Adrenal gland (tissue), 9 donors: ENCODE measurements at regions not wholly inside any gene's neighbourhood (a gene's known extent, or its start where the extent isn't known, plus 50 kb on each side); places are given as distances from the start of the nearest gene placed in this dataset.

Experiments used
- DNase-seq, 7 donors: peaks; one replicate each; pipeline ENCODE4 v3.0.0-alpha.2; 2019 to 2020
- H3K27ac ChIP-seq, 5 donors: fragments of 200-600 bp; sonication (generic) in 4 of 5; 1 replicate in 3 of 5; 2 replicates in 2 of 5; pipeline versions ENCODE4 v1.5.1 to v1.8.0; 2016 to 2020; ENCODE audit warnings: mild to moderate bottlenecking in 1 of 5
- H3K27me3 ChIP-seq: fragments of 200-600 bp; 2 replicates; pipeline ENCODE4 v1.8.0; 2021
- H3K36me3 ChIP-seq, 2 donors: fragments of 200-600 bp; replicated peaks in 1 of 2; 1 replicate in 1 of 2; 2 replicates in 1 of 2; pipeline versions ENCODE4 v1.5.1 to v1.8.0; 2018 to 2022
- H3K4me1 ChIP-seq, 2 donors: fragments of 200-600 bp; replicated peaks in 1 of 2; 1 replicate in 1 of 2; 2 replicates in 1 of 2; pipeline versions ENCODE4 v1.5.1 to v1.8.0; 2018 to 2021
- H3K4me3 ChIP-seq, 4 donors: fragments of 200-600 bp; sonication (generic) in 3 of 4; one replicate each; pipeline ENCODE4 v1.5.1; 2016 to 2018
- H3K9me3 ChIP-seq, 3 donors: fragments of 200-600 bp; sonication (generic) in 1 of 3; replicated peaks in 1 of 3; 1 replicate in 2 of 3; 2 replicates in 1 of 3; pipeline versions ENCODE4 v1.5.1 to v1.8.0; 2016 to 2021
- POLR2A ChIP-seq, 2 donors: fragments of 450-650 bp; IDR thresholded peaks; one replicate each; pipeline ENCODE4 v1.6.1; 2017; ENCODE audit warnings: antibody characterized with exemption in 2 of 2, mild to moderate bottlenecking in 2 of 2, moderate library complexity in 1 of 2
- WGBS, 4 donors: extraction: QIAGEN DNeasy Blood & Tissue Kit in 2 of 4; methylation state at CpG; one replicate each; pipeline versions ENCODE4 v1.1.5 to v1.1.7; 2013 to 2017; 5-methylcytosine and 5-hydroxymethylcytosine counted together
- intact Hi-C, 2 donors: fragments of 100-400 bp; cut with DNase I; formaldehyde crosslinking; loops; one replicate each; pipeline versions ENCODE4 v1.14.1 to v1.15.0; 2022 to 2023
- TF ChIP-seq, protein P1 (sequence below), 6 experiments: fragments of 450-650 bp in 4 of 6; fragments of 200-600 bp in 2 of 6; sonication (generic) in 1 of 6; IDR thresholded peaks; 1 replicate in 5 of 6; 2 replicates in 1 of 6; pipeline versions ENCODE4 v1.5.1 to v1.8.0; 2016 to 2021; ENCODE audit warnings: antibody characterized with exemption in 6 of 6, mild to moderate bottlenecking in 2 of 6, moderate library complexity in 1 of 6
- donor health status: healthy with polysubstance abuse.
- donor health status: Bipolar disorder and iron deficiency.
- donor health status: DM: yes; HTN: yes; CAD: no.
- donor health status: DM: no; HTN: no; CAD: no.
- donor health status: DM: no; HTN: no; CAD: no.

DNA sequence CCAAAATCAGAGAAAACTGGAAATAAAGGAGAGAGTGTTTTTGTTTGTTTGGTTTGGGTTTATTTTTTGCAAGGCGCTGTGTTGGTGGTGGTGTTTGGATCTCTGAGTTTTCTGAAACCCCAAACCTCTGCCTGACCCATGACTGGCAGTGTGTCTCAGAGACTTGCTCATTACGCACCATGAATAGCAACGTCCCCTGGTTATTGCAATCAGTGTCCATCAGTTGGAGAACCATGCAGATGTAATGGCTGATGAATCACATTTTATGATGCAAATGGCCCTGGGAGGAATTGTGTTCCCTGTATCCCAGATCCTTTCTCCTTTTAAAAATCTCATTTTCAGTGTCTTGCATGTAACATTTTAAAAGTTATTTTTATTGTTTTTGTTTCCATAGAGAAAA, 362.8 kb downstream of the PMP22 start:
- no peak for DNase-seq
- Histone ChIP-seq H3K9me3 (no peaks in the 10 kb centered on the region), H3K4me1 (no peaks in the 10 kb centered on the region), H3K36me3 (no peaks in the 10 kb centered on the region), H3K27ac (no peak overlapping the region), H3K27me3 (no peaks in the 10 kb centered on the region), H3K4me3 (no peak overlapping the region)
- WGBS, 4 donors = 61 to 84% (median 76%) methylated on average over 3 of the region's 3 CpGs
- intact Hi-C loops = no loop called here
- no peak for TF ChIP-seq POLR2A (IDR thresholded peaks at IDR 0.05)
- TF ChIP-seq, protein P1, sequence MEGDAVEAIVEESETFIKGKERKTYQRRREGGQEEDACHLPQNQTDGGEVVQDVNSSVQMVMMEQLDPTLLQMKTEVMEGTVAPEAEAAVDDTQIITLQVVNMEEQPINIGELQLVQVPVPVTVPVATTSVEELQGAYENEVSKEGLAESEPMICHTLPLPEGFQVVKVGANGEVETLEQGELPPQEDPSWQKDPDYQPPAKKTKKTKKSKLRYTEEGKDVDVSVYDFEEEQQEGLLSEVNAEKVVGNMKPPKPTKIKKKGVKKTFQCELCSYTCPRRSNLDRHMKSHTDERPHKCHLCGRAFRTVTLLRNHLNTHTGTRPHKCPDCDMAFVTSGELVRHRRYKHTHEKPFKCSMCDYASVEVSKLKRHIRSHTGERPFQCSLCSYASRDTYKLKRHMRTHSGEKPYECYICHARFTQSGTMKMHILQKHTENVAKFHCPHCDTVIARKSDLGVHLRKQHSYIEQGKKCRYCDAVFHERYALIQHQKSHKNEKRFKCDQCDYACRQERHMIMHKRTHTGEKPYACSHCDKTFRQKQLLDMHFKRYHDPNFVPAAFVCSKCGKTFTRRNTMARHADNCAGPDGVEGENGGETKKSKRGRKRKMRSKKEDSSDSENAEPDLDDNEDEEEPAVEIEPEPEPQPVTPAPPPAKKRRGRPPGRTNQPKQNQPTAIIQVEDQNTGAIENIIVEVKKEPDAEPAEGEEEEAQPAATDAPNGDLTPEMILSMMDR (IDR thresholded peaks at IDR 0.05) = no peak

DNA sequence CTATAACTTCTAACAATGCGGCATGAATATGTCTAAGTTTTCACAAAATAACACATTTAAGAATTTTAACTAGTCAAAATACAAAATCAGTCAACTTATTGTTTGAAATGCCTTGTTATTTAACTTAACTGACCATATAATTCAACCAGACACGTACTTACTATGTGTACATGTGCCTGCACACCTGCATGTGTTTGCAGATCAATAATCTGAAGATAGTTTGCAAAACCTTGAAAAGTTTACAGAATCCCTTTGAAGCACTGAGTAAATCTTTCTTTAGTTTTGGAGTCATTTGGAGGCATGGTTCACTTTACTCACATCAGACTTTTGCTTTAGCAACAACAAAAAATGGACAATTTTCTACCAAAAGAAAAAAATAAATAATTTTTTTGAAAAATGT, 363.8 kb downstream of the PMP22 start:
- intact Hi-C loops = no loop called here
- no peak overlapping the region for H3K27ac ChIP-seq
- H3K36me3 ChIP-seq = no peaks in the 10 kb centered on the region
- H3K9me3 ChIP-seq = no peaks in the 10 kb centered on the region
- no peak for DNase-seq
- TF ChIP-seq, protein P1 (IDR thresholded peaks at IDR 0.05) = no peak
- TF ChIP-seq POLR2A (IDR thresholded peaks at IDR 0.05) = no peak
- WGBS, 4 donors = 80 to 87% (median 84%) methylated on average over 2 of the region's 2 CpGs
- H3K4me1 ChIP-seq = no peaks in the 10 kb centered on the region
- H3K27me3 ChIP-seq = no peaks in the 10 kb centered on the region
- H3K4me3 ChIP-seq = no peak overlapping the region

DNA sequence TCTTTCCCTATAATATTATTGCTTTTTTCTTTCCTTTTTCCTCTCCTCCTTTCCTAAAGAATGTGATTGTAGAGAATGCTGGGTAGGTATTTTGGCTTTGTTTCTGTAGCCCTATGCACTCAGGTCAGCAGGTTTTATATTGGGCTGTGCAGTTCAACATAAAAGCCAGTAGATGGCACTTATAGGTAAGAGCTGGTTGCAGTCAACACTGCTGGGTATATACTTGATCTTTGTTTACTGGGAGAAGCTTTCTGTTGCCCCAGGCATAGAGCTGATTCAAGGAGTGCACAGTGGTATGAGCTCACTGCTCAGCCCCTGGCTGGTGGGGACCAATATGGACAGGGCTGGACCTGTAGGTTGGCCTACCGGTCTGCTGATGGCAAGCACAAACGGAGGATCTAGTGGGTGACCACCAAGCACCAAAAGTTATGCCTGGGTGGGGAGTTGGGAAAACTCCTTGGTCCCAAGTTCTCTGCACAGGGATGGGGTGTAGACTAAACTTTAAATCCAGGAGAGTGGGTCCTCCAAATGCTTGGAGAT, 378.9 kb downstream of the PMP22 start:
- H3K36me3 ChIP-seq = no peaks in the 10 kb centered on the region
- WGBS, 4 donors = 71 to 92% (median 88%) methylated on average over 1 to 2 of the region's 2 CpGs; no CpG with 5 or more reads in 1 of the 4 donors
- H3K27me3 ChIP-seq = no peaks in the 10 kb centered on the region
- intact Hi-C loops = no loop called here
- TF ChIP-seq POLR2A (IDR thresholded peaks at IDR 0.05) = no peak
- TF ChIP-seq, protein P1 (IDR thresholded peaks at IDR 0.05) = no peak
- no peaks in the 10 kb centered on the region for H3K4me1 ChIP-seq
- H3K27ac ChIP-seq = no peak overlapping the region
- peaks cover 0 to 8% (median 0%) of the 10 kb centered on the region in 3 donors for H3K9me3 ChIP-seq
- H3K4me3 ChIP-seq = no peak overlapping the region
- DNase-seq = no peak

DNA sequence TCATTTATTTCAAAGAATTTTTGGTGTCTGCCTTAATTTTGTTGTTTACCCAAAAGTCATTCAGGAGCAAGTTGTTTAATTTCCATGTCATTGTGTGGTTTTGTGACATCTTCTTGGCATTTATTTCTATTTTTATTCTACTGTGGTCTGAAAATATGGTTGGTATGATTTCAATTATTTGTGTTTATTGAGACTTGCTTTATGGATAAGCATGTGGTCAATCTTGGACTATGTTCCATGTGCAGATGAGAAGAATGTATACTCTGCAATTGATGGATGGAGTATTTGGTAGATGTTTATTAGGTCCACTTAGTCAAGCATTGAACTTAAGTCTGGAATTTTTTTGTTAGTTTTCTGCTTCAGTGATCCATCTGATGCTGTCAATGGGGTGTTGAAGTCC, 383.0 kb downstream of the PMP22 start:
- no peak overlapping the region for H3K4me3 ChIP-seq
- no peak for TF ChIP-seq POLR2A (IDR thresholded peaks at IDR 0.05)
- TF ChIP-seq, protein P1 (IDR thresholded peaks at IDR 0.05) = no peak
- DNase-seq = no peak
- intact Hi-C loops = no loop called here
- no peaks in the 10 kb centered on the region for H3K9me3 ChIP-seq
- H3K27me3 ChIP-seq = no peaks in the 10 kb centered on the region
- no peaks in the 10 kb centered on the region for H3K4me1 ChIP-seq
- no peak overlapping the region for H3K27ac ChIP-seq
- no peaks in the 10 kb centered on the region for H3K36me3 ChIP-seq
